ENCODE measurements at regions not wholly inside any gene's neighbourhood (a gene's known extent, or its start where the extent isn't known, plus 50 kb on each side); places are given as distances from the start of the nearest gene placed in this dataset.

- WGBS, 2 donors, result 89 to 96% methylated on average over 2 of the region's 2 CpGs
- intact Hi-C loops (cut with DNase I), result no loop called here
- Histone ChIP-seq H3K27ac (no peak overlapping the region), H3K4me1 (no peaks in the 10 kb centered on the region), H3K4me3 (replicated peaks in 1 of 3) (no peak overlapping the region), H3K9me3 (no peaks in the 10 kb centered on the region), H3K27me3 (no peaks in the 10 kb centered on the region), H3K36me3 (no peaks in the 10 kb centered on the region)
- no peak for DNase-seq
- TF ChIP-seq CTCF (IDR thresholded peaks at IDR 0.05) (no peak), POLR2A (IDR thresholded peaks at IDR 0.05) (no peak)
These were observed 925.5 kb downstream of the LRFN5 start for GRCh38 chr14:42532194-42532593.

GRCh38 chr14:42527141-42527540 is 920.5 kb downstream of the LRFN5 start:
- no peaks in the 10 kb centered on the region for H3K9me3 ChIP-seq
- 92 to 98% methylated on average over 2 of the region's 2 CpGs for WGBS, 2 donors
- no peaks in the 10 kb centered on the region for H3K4me1 ChIP-seq
- H3K36me3 ChIP-seq, result no peaks in the 10 kb centered on the region
- H3K27ac ChIP-seq, result no peak overlapping the region
- DNase-seq, result no peak
- TF ChIP-seq CTCF (IDR thresholded peaks at IDR 0.05) (no peak), POLR2A (IDR thresholded peaks at IDR 0.05) (no peak)
- H3K27me3 ChIP-seq, result no peaks in the 10 kb centered on the region
- intact Hi-C loops (cut with DNase I), result no loop called here
- no peak overlapping the region for H3K4me3 ChIP-seq (replicated peaks in 1 of 3)

- H3K9me3 ChIP-seq, result no peaks in the 10 kb centered on the region
- no peak overlapping the region for H3K4me3 ChIP-seq (replicated peaks in 1 of 3)
- H3K4me1 ChIP-seq, result no peaks in the 10 kb centered on the region
- WGBS, 2 donors, result 68 to 74% methylated on average over 2 of the region's 2 CpGs
- no peak for TF ChIP-seq CTCF (IDR thresholded peaks at IDR 0.05)
- TF ChIP-seq POLR2A (IDR thresholded peaks at IDR 0.05), result no peak
- no peak overlapping the region for H3K27ac ChIP-seq
- DNase-seq, result no peak
- no peaks in the 10 kb centered on the region for H3K27me3 ChIP-seq
- no peaks in the 10 kb centered on the region for H3K36me3 ChIP-seq
- intact Hi-C loops (cut with DNase I), result no loop called here
These were observed 917.0 kb downstream of the LRFN5 start for GRCh38 chr14:42523666-42524065.

GRCh38 chr14:42517806-42518500 is 911.3 kb downstream of the LRFN5 start:
- TF ChIP-seq CTCF (IDR thresholded peaks at IDR 0.05), result no peak
- no peak for TF ChIP-seq POLR2A (IDR thresholded peaks at IDR 0.05)
- no peak for DNase-seq
- 79 to 85% methylated on average over 2 of the region's 2 CpGs for WGBS, 2 donors
- no peaks in the 10 kb centered on the region for H3K4me1 ChIP-seq
- H3K4me3 ChIP-seq (replicated peaks in 1 of 3), result no peak overlapping the region
- no peak overlapping the region for H3K27ac ChIP-seq
- intact Hi-C loops (cut with DNase I), result no loop called here
- no peaks in the 10 kb centered on the region for H3K27me3 ChIP-seq
- H3K9me3 ChIP-seq, result no peaks in the 10 kb centered on the region
- no peaks in the 10 kb centered on the region for H3K36me3 ChIP-seq

GRCh38 chr14:42513837-42514236 is 907.2 kb downstream of the LRFN5 start:
- intact Hi-C loops (cut with DNase I), result no loop called here
- Histone ChIP-seq H3K4me3 (replicated peaks in 1 of 3) (no peak overlapping the region), H3K36me3 (no peaks in the 10 kb centered on the region), H3K27ac (no peak overlapping the region), H3K9me3 (no peaks in the 10 kb centered on the region), H3K4me1 (no peaks in the 10 kb centered on the region), H3K27me3 (no peaks in the 10 kb centered on the region)
- WGBS, 2 donors, result 89 to 93% methylated on average over 1 of the region's 1 CpG
- DNase-seq, result no peak
- no peak for TF ChIP-seq POLR2A (IDR thresholded peaks at IDR 0.05)
- no peak for TF ChIP-seq CTCF (IDR thresholded peaks at IDR 0.05)

Measured in thyroid gland (tissue), 4 donors.